ENCODE measurements at regions not wholly inside any gene's neighbourhood (a gene's known extent, or its start where the extent isn't known, plus 50 kb on each side); places are given as distances from the start of the nearest gene placed in this dataset.
"Not testable (repeated sequence)": the region's sequence is repeated elsewhere in the genome, so short reads cannot be mapped to it uniquely, and the experiment has no call there.

DNA sequence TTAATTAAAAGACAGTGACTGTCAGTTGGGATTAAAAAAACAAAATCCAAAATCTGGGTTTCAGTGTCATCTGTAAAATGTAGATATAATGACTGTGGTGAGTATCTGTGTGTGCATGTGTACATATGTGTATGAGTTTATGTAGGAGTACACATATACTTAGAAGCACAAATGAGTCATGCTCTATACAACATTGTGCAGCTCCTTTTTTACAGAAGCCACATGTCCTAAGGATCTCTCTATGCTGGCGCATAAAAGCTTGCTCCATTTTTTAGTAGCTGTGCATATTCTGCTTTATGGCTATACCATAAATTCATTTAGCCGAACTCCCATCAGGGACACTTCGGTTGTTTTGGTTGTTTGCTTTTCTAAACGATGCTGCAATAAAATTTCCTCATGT is 125.2 kb upstream of the EEF2KMT start:
- WGBS, 2 donors = 81 to 86% methylated on average over 4 of the region's 4 CpGs
- Histone ChIP-seq H3K9me3 (no peaks in the 10 kb centered on the region), H3K27ac (no peak overlapping the region), H3K27me3 (no peaks in the 10 kb centered on the region), H3K4me1 (no peaks in the 10 kb centered on the region), H3K36me3 (no peaks in the 10 kb centered on the region), H3K4me3 (no peak overlapping the region)
- ATAC-seq (ENCODE audit: low FRiP score in 2 of 2) (no peak), DNase-seq (no peak)
- TF ChIP-seq POLR2AphosphoS5 (IDR thresholded peaks at IDR 0.05) = no peak

DNA sequence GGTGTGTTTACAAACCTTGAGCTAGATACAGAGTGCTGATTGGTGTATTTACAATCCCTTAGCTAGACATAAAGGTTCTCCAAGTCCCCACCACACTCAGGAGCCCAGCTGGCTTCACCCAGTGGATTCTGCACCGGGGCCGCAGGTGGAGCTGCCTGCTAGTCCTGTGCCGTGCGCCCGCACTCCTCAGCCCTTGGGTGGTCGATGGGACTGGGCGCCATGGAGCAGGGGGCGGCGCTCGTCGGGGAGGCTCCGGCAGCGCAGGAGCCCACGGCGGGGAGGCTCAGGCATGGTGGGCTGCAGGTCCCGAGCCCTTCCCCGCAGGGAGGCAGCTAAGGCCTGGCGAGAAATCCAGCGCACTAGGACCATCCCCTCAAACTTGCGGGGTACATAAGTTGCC is 124.2 kb upstream of the EEF2KMT start:
- H3K4me3 ChIP-seq; H3K36me3 ChIP-seq; ATAC-seq (ENCODE audit: low FRiP score in 2 of 2); H3K9me3 ChIP-seq; H3K4me1 ChIP-seq; H3K27me3 ChIP-seq; H3K27ac ChIP-seq: not testable (repeated sequence)
- WGBS, 2 donors = 93 to 95% methylated on average over 7 to 20 of the region's 20 CpGs
- peak in 1 of 2 donors; percentile 59 for DNase-seq

DNA sequence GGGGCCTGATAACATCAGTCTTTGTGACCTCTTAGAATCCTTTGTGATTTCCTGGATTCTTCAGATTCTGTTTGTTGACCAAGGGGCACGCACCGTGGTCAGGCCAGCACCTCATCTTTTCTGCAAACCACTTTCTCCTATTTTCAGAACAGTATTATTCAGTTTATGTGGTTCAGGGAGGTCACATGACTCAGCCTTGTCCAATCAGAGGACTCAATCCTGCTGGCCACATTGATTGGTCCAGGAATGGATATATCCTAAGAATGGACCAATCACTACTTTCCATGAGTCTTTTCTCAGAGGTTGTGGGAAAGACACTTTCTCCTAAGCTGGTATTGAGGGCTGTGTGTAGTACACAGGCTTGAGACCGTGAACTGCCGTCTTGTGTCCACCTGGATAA is 123.1 kb upstream of the EEF2KMT start:
- Histone ChIP-seq H3K4me3 (no peak overlapping the region), H3K27me3 (no peaks in the 10 kb centered on the region), H3K4me1 (no peaks in the 10 kb centered on the region), H3K36me3 (no peaks in the 10 kb centered on the region), H3K27ac (no peak overlapping the region), H3K9me3 (no peaks in the 10 kb centered on the region)
- 74 to 86% methylated on average over 4 of the region's 4 CpGs for WGBS, 2 donors
- TF ChIP-seq POLR2AphosphoS5 (IDR thresholded peaks at IDR 0.05) = no peak
- TF ChIP-seq EP300 (IDR thresholded peaks at IDR 0.05) = no peak
- TF ChIP-seq, protein P1, sequence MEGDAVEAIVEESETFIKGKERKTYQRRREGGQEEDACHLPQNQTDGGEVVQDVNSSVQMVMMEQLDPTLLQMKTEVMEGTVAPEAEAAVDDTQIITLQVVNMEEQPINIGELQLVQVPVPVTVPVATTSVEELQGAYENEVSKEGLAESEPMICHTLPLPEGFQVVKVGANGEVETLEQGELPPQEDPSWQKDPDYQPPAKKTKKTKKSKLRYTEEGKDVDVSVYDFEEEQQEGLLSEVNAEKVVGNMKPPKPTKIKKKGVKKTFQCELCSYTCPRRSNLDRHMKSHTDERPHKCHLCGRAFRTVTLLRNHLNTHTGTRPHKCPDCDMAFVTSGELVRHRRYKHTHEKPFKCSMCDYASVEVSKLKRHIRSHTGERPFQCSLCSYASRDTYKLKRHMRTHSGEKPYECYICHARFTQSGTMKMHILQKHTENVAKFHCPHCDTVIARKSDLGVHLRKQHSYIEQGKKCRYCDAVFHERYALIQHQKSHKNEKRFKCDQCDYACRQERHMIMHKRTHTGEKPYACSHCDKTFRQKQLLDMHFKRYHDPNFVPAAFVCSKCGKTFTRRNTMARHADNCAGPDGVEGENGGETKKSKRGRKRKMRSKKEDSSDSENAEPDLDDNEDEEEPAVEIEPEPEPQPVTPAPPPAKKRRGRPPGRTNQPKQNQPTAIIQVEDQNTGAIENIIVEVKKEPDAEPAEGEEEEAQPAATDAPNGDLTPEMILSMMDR (IDR thresholded peaks at IDR 0.05) = no peak
- TF ChIP-seq POLR2A (IDR thresholded peaks at IDR 0.05) = no peak
- ATAC-seq (ENCODE audit: low FRiP score in 2 of 2) (no peak), DNase-seq (no peak)

DNA sequence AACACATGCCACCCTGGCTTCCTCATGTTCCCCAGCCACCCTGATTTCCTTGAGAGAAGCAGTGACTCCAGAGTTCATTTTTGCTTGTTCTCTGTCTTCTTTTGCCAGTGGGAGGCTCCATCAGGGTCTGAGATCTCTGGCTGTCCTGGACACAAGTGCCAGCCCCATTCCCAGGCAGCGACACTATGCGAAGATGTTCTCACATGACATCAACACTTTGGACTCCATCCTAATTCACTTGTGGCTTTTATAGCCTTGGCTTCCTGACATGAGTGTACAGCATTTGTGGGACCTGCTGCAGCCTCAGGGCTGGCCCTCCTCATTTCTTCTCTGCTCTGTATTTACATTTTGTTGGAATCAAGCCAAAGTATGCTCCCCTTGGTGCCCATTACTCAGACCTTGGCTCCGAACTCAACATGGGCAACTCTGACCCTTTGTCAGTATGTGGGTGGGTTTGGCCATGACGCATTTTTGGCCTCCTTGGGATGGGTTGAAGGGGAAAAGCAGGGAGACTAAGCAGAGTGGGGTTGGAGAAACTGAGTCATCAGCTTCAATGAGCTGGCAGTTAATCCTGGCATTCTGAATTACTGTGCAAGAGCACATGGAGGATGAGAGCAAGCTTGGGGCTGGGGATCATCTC is 119.0 kb upstream of the EEF2KMT start:
- DNase-seq (no peak), ATAC-seq (ENCODE audit: low FRiP score in 2 of 2) (no peak)
- Histone ChIP-seq H3K4me3 (no peak overlapping the region), H3K36me3 (no peaks in the 10 kb centered on the region), H3K4me1 (no peaks in the 10 kb centered on the region), H3K9me3 (peaks cover 0 to 5% (median 0%) of the 10 kb centered on the region in 4 donors), H3K27me3 (no peaks in the 10 kb centered on the region), H3K27ac (no peak overlapping the region)
- TF ChIP-seq POLR2AphosphoS5 (IDR thresholded peaks at IDR 0.05) (no peak), POLR2A (IDR thresholded peaks at IDR 0.05) (no peak), EP300 (IDR thresholded peaks at IDR 0.05) (no peak)
- TF ChIP-seq, protein P1 (IDR thresholded peaks at IDR 0.05) = no peak
- WGBS, 2 donors = 56% methylated on average over 4 of the region's 4 CpGs

DNA sequence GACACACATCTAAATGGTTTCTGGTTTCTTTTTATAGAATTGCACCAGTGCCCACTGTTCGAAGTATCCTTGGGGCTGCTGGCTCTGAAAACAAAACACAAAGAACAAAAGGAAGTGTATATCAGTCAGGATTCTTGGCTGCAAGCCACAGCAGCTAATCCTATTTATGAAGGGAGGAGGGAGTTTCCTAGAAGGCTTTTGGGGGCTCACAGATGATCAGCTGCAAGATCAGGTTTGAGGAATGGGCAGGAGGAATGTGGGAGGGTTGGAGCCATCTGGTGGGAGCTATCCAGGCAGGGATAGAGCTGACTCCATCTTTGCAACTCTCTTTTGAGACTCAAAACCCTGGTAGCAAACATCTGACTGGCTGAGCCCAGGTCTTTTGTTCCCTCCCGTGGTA is 118.3 kb upstream of the EEF2KMT start:
- Histone ChIP-seq H3K27me3 (no peaks in the 10 kb centered on the region), H3K36me3 (no peaks in the 10 kb centered on the region), H3K9me3 (peaks cover 0 to 5% (median 0%) of the 10 kb centered on the region in 4 donors), H3K4me1 (no peaks in the 10 kb centered on the region), H3K4me3 (no peak overlapping the region), H3K27ac (no peak overlapping the region)
- DNase-seq (no peak), ATAC-seq (ENCODE audit: low FRiP score in 2 of 2) (no peak)
- 26 to 37% methylated on average over 2 of the region's 2 CpGs for WGBS, 2 donors
- TF ChIP-seq POLR2AphosphoS5 (IDR thresholded peaks at IDR 0.05) = no peak
- TF ChIP-seq, protein P1 (IDR thresholded peaks at IDR 0.05) = no peak
- TF ChIP-seq EP300 (IDR thresholded peaks at IDR 0.05) = no peak
- no peak for TF ChIP-seq POLR2A (IDR thresholded peaks at IDR 0.05)

DNA sequence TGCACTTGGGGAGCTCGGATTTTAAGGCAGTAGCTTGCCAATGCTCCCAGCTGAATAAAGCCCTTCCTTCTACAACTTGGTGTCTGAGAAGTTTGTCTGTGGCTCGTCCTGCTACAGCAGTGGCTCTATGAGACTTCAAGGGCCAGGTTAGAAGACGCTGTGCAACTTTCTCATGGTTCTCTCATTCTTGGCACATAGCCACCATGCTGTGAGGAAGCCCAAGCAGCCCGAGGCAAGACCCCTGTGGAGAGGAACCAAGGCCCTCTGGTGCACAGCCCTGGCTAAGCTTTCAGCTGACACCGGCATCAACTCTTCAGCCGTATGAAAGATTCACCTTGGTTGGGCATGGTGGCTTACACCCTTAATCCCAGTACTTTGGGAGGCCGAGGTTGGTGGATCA is 116.9 kb upstream of the EEF2KMT start:
- Histone ChIP-seq H3K9me3 (peaks cover 0 to 5% (median 0%) of the 10 kb centered on the region in 4 donors), H3K27ac (no peak overlapping the region), H3K27me3 (no peaks in the 10 kb centered on the region), H3K36me3 (no peaks in the 10 kb centered on the region), H3K4me1 (no peaks in the 10 kb centered on the region), H3K4me3 (no peak overlapping the region)
- DNase-seq = no peak
- ATAC-seq (ENCODE audit: low FRiP score in 2 of 2) = no peak
- 85 to 89% methylated on average over 5 to 7 of the region's 7 CpGs for WGBS, 2 donors
- TF ChIP-seq EP300 (IDR thresholded peaks at IDR 0.05) (no peak), POLR2AphosphoS5 (IDR thresholded peaks at IDR 0.05) (no peak), POLR2A (IDR thresholded peaks at IDR 0.05) (no peak)
- TF ChIP-seq, protein P1 (IDR thresholded peaks at IDR 0.05) = no peak

DNA sequence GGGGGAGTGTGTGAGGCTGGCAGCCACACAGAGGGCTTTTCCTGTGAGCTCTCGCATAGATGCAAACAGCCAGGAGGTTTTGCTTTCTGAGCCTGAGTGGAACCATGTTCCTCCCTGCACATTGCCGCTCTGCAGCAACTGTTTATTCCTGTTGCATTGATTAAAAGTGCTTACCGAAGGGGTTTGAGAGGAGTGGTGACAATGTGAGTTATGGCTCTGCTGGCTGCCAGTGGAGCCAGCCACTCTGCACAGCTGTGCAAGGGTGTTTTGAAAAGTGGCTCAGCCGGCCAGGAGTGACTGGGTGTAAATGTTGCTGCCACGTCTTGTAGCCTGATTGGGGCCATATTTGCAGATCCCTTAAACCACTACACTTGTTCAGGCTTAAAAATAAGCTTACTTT is 114.9 kb upstream of the EEF2KMT start:
- H3K27me3 ChIP-seq; H3K36me3 ChIP-seq; H3K4me1 ChIP-seq; ATAC-seq (ENCODE audit: low FRiP score in 2 of 2); H3K9me3 ChIP-seq; DNase-seq; H3K27ac ChIP-seq; H3K4me3 ChIP-seq: not testable (repeated sequence)
- 8% methylated on average over 5 of the region's 5 CpGs for WGBS, 2 donors

DNA sequence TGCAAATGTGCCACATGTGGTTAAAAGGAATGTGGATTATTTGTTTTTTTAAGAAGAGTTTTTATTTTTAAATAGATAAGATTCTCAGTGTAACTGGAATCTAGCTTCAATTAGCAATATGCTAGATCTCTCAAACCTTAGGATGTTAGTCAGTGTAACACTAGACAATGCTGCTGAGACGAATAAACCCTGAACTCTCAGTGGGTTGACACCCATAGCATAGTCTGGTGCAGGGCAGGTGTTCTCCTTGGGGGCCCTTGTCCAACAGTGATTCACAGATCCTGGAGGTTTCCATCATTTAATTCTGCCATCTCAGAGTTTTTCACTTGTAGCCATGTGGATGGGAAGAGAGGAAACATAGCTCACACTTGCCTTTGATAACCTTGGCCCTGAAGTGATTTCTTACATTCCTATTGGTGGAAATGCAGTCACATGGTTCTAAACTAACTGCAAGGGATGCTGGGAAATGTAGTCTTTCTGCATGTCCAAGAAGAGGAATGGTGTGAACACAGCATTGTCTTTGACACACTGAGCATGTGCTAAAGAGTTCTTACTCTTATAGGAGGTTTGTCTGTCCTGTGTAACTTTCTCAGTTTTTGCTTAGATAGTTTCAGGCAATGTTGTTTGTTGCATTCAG is 110.4 kb upstream of the EEF2KMT start:
- H3K4me3 ChIP-seq; DNase-seq; H3K27me3 ChIP-seq; H3K36me3 ChIP-seq; H3K27ac ChIP-seq; ATAC-seq (ENCODE audit: low FRiP score in 2 of 2); H3K4me1 ChIP-seq; H3K9me3 ChIP-seq: not testable (repeated sequence)
- 89 to 100% methylated on average over 1 of the region's 1 CpG for WGBS, 2 donors
